Fibroblast of lung (primary cell): ENCODE measurements at regions not wholly inside any gene's neighbourhood (a gene's known extent, or its start where the extent isn't known, plus 50 kb on each side); places are given as distances from the start of the nearest gene placed in this dataset.

Experiments used
- EZH2 ChIP-seq: IDR thresholded peaks from 2 replicates; pipeline ENCODE4 v1.5.1; 2012; ENCODE audit warnings: low read length, control low read depth, mild to moderate bottlenecking; ENCODE audit errors: missing control alignments
- TF ChIP-seq, protein P1 (sequence below), 2 donors: IDR thresholded peaks in 1 of 2; conservative IDR thresholded peaks in 1 of 2; 1 replicate in 1 of 2; 2 replicates in 1 of 2; pipeline ENCODE4 v1.5.1; 2011 to 2012; ENCODE audit warnings: low read length in 2 of 2, control low read depth in 1 of 2, inconsistent platforms in 1 of 2, low read depth in 1 of 2, mild to moderate bottlenecking in 1 of 2

DNA sequence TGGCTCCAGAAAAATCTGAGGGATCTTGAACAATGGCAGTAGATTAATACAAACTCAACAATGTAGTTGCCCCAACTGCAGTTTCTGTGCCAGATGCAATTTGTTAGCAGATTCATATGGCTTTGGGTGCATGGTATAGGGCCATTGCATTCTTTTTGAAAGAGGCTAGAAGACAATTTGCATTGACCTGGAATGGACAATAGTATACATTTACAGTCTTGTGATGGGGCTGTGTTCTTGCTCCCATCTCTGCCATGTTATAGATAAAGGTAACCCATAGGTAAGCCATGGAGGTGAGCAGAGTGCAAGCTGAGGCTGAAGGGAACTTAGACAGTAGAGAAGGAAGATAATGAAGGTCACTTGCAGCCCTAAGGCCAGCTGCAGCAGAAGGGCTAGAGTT is 50.1 kb upstream of the DIO3 start:
- TF ChIP-seq, protein P1, sequence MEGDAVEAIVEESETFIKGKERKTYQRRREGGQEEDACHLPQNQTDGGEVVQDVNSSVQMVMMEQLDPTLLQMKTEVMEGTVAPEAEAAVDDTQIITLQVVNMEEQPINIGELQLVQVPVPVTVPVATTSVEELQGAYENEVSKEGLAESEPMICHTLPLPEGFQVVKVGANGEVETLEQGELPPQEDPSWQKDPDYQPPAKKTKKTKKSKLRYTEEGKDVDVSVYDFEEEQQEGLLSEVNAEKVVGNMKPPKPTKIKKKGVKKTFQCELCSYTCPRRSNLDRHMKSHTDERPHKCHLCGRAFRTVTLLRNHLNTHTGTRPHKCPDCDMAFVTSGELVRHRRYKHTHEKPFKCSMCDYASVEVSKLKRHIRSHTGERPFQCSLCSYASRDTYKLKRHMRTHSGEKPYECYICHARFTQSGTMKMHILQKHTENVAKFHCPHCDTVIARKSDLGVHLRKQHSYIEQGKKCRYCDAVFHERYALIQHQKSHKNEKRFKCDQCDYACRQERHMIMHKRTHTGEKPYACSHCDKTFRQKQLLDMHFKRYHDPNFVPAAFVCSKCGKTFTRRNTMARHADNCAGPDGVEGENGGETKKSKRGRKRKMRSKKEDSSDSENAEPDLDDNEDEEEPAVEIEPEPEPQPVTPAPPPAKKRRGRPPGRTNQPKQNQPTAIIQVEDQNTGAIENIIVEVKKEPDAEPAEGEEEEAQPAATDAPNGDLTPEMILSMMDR (conservative IDR thresholded peaks at IDR 0.05 in 1 of 2, IDR thresholded peaks at IDR 0.05 in 1 of 2; ENCODE audit: low read depth in 1 of 2, low read length in 2 of 2) = no peak
- no peak for TF ChIP-seq EZH2
